Keratinocyte (primary cell): ENCODE measurements at regions not wholly inside any gene's neighbourhood (a gene's known extent, or its start where the extent isn't known, plus 50 kb on each side); places are given as distances from the start of the nearest gene placed in this dataset.

Source experiments
- DNase-seq: peaks from one replicate; pipeline ENCODE4 v3.0.0-alpha.2; 2011; ENCODE audit warnings: low read depth, missing footprints, low spot score
- FAIRE-seq: peaks from 2 replicates; lab custom pipeline; 2011; peaks lifted over from hg19 to GRCh38; lab: Jason Lieb, UNC
- H2AFZ ChIP-seq: 2 replicates; pipeline ENCODE4 v1.6.0; 2012; ENCODE audit warnings: low read length, control low read depth, inconsistent platforms; ENCODE audit not compliant: control insufficient read depth
- H3K27ac ChIP-seq: 2 replicates; pipeline ENCODE4 v1.5.1; 2011; ENCODE audit warnings: low read length; ENCODE audit not compliant: control insufficient read depth, insufficient read depth
- H3K27me3 ChIP-seq: 3 replicates; pipeline ENCODE4 v1.6.0; 2011; ENCODE audit warnings: low read length; ENCODE audit not compliant: control insufficient read depth, insufficient read depth; ENCODE audit errors: extremely low read depth
- H3K36me3 ChIP-seq, 2 experiments: 2 replicates in 1 of 2; 3 replicates in 1 of 2; pipeline ENCODE4 v1.5.1; 2011; ENCODE audit warnings: low read length in 2 of 2, mild to moderate bottlenecking in 1 of 2; ENCODE audit not compliant: control insufficient read depth in 2 of 2, insufficient read depth in 2 of 2; ENCODE audit errors: extremely low read depth in 1 of 2
- H3K4me1 ChIP-seq: 3 replicates; pipeline ENCODE4 v1.5.1; 2011; ENCODE audit warnings: low read length; ENCODE audit not compliant: control insufficient read depth, insufficient read depth; ENCODE audit errors: extremely low read depth
- H3K4me2 ChIP-seq: 3 replicates; pipeline ENCODE4 v1.6.0; 2011; ENCODE audit warnings: low read depth, low read length; ENCODE audit not compliant: control insufficient read depth, insufficient read depth; ENCODE audit errors: extremely low read depth
- H3K4me3 ChIP-seq, 3 experiments: fragments of 200-600 bp in 1 of 3; sonication (generic) in 1 of 3; 2 replicates in 2 of 3; 3 replicates in 1 of 3; pipeline ENCODE4 v1.5.1; 2011 to 2016; ENCODE audit warnings: low read length in 3 of 3, mild to moderate bottlenecking in 3 of 3, control low read depth in 2 of 3, inconsistent platforms in 1 of 3, low read depth in 1 of 3, mixed read lengths in 1 of 3, mixed run types in 1 of 3, moderate library complexity in 1 of 3; ENCODE audit not compliant: control insufficient read depth in 2 of 3, insufficient read depth in 2 of 3; ENCODE audit errors: extremely low read depth in 1 of 3
- H3K79me2 ChIP-seq: 2 replicates; pipeline ENCODE4 v1.6.0; 2012; ENCODE audit warnings: low read length; ENCODE audit not compliant: control insufficient read depth, insufficient read depth
- H3K9ac ChIP-seq: 3 replicates; pipeline ENCODE4 v1.6.0; 2011; ENCODE audit warnings: low read length; ENCODE audit not compliant: control insufficient read depth, insufficient read depth; ENCODE audit errors: extremely low read depth
- H3K9me1 ChIP-seq: 3 replicates; pipeline ENCODE4 v1.6.0; 2011; ENCODE audit warnings: low read length; ENCODE audit not compliant: control insufficient read depth, insufficient read depth; ENCODE audit errors: extremely low read depth
- H3K9me3 ChIP-seq: 2 replicates; pipeline ENCODE4 v1.5.1; 2012; ENCODE audit warnings: low read depth, low read length; ENCODE audit not compliant: control insufficient read depth
- H4K20me1 ChIP-seq: 3 replicates; pipeline ENCODE4 v1.6.0; 2011; ENCODE audit warnings: low read length; ENCODE audit not compliant: control insufficient read depth, insufficient read depth; ENCODE audit errors: extremely low read depth
- EZH2 ChIP-seq: IDR thresholded peaks from one replicate; pipeline ENCODE4 v1.6.1; 2012; ENCODE audit warnings: inconsistent platforms, mild to moderate bottlenecking, low read length, moderate library complexity
- dilution Hi-C: fragments of 300-500 bp; cut with MboI; formaldehyde crosslinking; loops from one replicate; pipeline ENCODE4 v1.7.0; 2020; ENCODE audit warnings: low sequenced_read_pairs; ENCODE audit not compliant: extremely low pct_ligation_motif_present
- TF ChIP-seq, protein P1 (sequence below), 3 experiments: IDR thresholded peaks in 1 of 3; conservative IDR thresholded peaks in 1 of 3; optimal IDR thresholded peaks in 1 of 3; 2 replicates in 2 of 3; 3 replicates in 1 of 3; pipeline versions ENCODE3 to v1.5.1; 2011; ENCODE audit warnings: low read length in 3 of 3, mild to moderate bottlenecking in 3 of 3, moderate library complexity in 2 of 3, control low read depth in 1 of 3, inconsistent platforms in 1 of 3; ENCODE audit not compliant: insufficient read depth in 2 of 3; ENCODE audit errors: extremely low read depth in 1 of 3

DNA sequence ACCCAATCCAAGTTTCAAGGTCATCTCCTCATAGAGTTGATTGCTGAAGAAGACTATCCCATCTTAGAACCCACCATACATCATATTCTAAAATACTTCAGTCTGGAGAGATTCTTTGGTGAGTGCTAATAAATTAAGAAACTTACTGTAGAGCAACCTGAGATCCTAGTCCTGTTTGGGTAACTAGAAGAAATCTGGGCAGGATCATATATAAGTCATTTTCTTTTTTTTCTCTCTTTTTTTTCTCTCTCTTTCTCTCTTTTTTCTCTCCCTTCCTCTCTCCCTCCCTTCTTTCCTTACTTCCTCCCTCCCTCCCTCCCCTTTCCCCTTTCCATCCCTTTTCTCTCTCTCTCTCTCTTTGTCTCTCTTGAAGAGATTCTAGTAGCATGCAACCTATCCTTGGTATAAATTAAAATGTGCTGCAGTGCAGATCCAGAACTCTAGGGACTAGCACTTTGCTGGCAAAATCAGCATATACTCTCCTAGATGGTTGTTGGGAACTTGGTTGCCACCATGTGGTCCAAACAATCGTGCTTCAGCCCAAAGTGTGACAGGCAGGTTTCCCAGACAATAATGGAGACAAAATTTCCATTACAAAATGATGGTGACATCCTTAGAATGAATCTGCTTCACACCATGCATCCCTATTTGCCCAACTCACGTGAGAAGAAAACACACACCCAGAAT lies 399.4 kb upstream of the CELF4 start:
- no peak for FAIRE-seq
- H4K20me1 ChIP-seq = no peaks in the 10 kb centered on the region
- no peak overlapping the region for H3K9ac ChIP-seq

DNA sequence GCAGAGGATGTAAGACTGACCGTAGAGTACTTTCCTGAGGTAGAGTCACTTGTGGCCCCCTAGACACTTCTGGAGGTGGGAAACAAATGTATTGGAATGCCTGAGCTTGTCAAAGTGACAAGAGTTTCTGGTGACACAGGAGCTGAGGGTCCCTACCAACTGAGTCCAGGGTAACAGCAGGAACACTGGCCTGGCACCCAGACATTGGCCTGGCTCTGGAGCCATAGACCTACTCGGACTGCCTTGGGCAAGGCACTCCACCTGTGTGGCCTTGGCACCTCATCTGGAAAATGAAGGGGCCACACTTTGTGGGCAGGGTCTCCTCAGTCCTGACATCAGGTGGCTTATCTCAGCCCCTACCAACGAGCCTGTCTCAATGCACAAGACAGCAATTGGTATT lies 398.2 kb upstream of the CELF4 start:
- H3K27ac ChIP-seq = no peak overlapping the region
- FAIRE-seq (no peak), DNase-seq (no peak)
- no peaks in the 10 kb centered on the region for H3K4me1 ChIP-seq
- no peaks in the 10 kb centered on the region for H3K27me3 ChIP-seq
- no peaks in the 10 kb centered on the region for H3K9me1 ChIP-seq
- dilution Hi-C loops = no loop called here
- H3K9me3 ChIP-seq = no peaks in the 10 kb centered on the region
- H4K20me1 ChIP-seq = no peaks in the 10 kb centered on the region
- no peak overlapping the region for H3K4me3 ChIP-seq
- TF ChIP-seq, protein P1, sequence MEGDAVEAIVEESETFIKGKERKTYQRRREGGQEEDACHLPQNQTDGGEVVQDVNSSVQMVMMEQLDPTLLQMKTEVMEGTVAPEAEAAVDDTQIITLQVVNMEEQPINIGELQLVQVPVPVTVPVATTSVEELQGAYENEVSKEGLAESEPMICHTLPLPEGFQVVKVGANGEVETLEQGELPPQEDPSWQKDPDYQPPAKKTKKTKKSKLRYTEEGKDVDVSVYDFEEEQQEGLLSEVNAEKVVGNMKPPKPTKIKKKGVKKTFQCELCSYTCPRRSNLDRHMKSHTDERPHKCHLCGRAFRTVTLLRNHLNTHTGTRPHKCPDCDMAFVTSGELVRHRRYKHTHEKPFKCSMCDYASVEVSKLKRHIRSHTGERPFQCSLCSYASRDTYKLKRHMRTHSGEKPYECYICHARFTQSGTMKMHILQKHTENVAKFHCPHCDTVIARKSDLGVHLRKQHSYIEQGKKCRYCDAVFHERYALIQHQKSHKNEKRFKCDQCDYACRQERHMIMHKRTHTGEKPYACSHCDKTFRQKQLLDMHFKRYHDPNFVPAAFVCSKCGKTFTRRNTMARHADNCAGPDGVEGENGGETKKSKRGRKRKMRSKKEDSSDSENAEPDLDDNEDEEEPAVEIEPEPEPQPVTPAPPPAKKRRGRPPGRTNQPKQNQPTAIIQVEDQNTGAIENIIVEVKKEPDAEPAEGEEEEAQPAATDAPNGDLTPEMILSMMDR (optimal IDR thresholded peaks at IDR 0.05 in 1 of 3, IDR thresholded peaks at IDR 0.05 in 1 of 3, conservative IDR thresholded peaks at IDR 0.05 in 1 of 3; ENCODE audit: extremely low read depth in 1 of 3, insufficient read depth in 2 of 3, low read length in 3 of 3) = no peak
- H3K4me2 ChIP-seq = no peak overlapping the region
- H3K79me2 ChIP-seq = no peaks in the 10 kb centered on the region
- no peak overlapping the region for H3K9ac ChIP-seq
- no peak overlapping the region for H2AFZ ChIP-seq
- H3K36me3 ChIP-seq = no peaks in the 10 kb centered on the region

More for the DNA sequence above, 399.4 kb upstream of the CELF4 start:
- TF ChIP-seq EZH2 = no peak
- TF ChIP-seq, protein P1 (optimal IDR thresholded peaks at IDR 0.05 in 1 of 3, IDR thresholded peaks at IDR 0.05 in 1 of 3, conservative IDR thresholded peaks at IDR 0.05 in 1 of 3; ENCODE audit: extremely low read depth in 1 of 3, insufficient read depth in 2 of 3, low read length in 3 of 3) = no peak
- Histone ChIP-seq H3K4me3 (no peak overlapping the region), H3K36me3 (no peaks in the 10 kb centered on the region), H3K4me1 (no peaks in the 10 kb centered on the region), H3K9me1 (no peaks in the 10 kb centered on the region), H3K79me2 (no peaks in the 10 kb centered on the region), H3K4me2 (no peak overlapping the region), H2AFZ (no peak overlapping the region), H3K9me3 (no peaks in the 10 kb centered on the region), H3K27ac (no peak overlapping the region), H3K27me3 (no peaks in the 10 kb centered on the region)
- dilution Hi-C loops = no loop called here
- no peak for DNase-seq
